ENCODE measurements at regions not wholly inside any gene's neighbourhood (a gene's known extent, or its start where the extent isn't known, plus 50 kb on each side); places are given as distances from the start of the nearest gene placed in this dataset.

GRCh38 chr2:47277987-47278386 is 91.1 kb upstream of the EPCAM start:
- no peak for TF ChIP-seq PPARA (CRISPR knock-in tag; IDR thresholded peaks at IDR 0.05; ENCODE audit: borderline replicate concordance)
- no peak for TF ChIP-seq TCF4 (CRISPR knock-in tag; IDR thresholded peaks at IDR 0.05; ENCODE audit: borderline replicate concordance)
- no peak for TF ChIP-seq ZFP3 (CRISPR knock-in tag; IDR thresholded peaks at IDR 0.05)
- TF ChIP-seq ZC3H10 (CRISPR knock-in tag; IDR thresholded peaks at IDR 0.05), result no peak
- TF ChIP-seq, protein P1, sequence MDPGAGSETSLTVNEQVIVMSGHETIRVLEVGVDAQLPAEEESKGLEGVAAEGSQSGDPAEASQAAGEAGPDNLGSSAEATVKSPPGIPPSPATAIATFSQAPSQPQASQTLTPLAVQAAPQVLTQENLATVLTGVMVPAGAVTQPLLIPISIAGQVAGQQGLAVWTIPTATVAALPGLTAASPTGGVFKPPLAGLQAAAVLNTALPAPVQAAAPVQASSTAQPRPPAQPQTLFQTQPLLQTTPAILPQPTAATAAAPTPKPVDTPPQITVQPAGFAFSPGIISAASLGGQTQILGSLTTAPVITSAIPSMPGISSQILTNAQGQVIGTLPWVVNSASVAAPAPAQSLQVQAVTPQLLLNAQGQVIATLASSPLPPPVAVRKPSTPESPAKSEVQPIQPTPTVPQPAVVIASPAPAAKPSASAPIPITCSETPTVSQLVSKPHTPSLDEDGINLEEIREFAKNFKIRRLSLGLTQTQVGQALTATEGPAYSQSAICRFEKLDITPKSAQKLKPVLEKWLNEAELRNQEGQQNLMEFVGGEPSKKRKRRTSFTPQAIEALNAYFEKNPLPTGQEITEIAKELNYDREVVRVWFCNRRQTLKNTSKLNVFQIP (CRISPR knock-in tag; IDR thresholded peaks at IDR 0.05; ENCODE audit: borderline replicate concordance, low read depth), result no peak
- no peak for TF ChIP-seq ARNTL (CRISPR knock-in tag; IDR thresholded peaks at IDR 0.05; ENCODE audit: borderline replicate concordance, low read depth)
- ATAC-seq, result no peak

GRCh38 chr2:47277187-47277586 is 91.9 kb upstream of the EPCAM start:
- TF ChIP-seq ZNF565 (CRISPR knock-in tag; conservative IDR thresholded peaks at IDR 0.05; ENCODE audit: low read depth) (no peak), ZNF8 (CRISPR knock-in tag; IDR thresholded peaks at IDR 0.05) (no peak), PATZ1 (CRISPR knock-in tag; IDR thresholded peaks at IDR 0.05; ENCODE audit: borderline replicate concordance) (no peak), ZFP3 (CRISPR knock-in tag; IDR thresholded peaks at IDR 0.05) (no peak), TOX (CRISPR knock-in tag; IDR thresholded peaks at IDR 0.05; ENCODE audit: borderline replicate concordance) (no peak), TCF4 (CRISPR knock-in tag; IDR thresholded peaks at IDR 0.05; ENCODE audit: borderline replicate concordance) (no peak), ARNTL (CRISPR knock-in tag; IDR thresholded peaks at IDR 0.05; ENCODE audit: borderline replicate concordance, low read depth) (no peak), ZFP30 (CRISPR knock-in tag; IDR thresholded peaks at IDR 0.05) (no peak), ZNF70 (CRISPR knock-in tag; IDR thresholded peaks at IDR 0.05) (no peak), RARB (CRISPR knock-in tag; IDR thresholded peaks at IDR 0.05) (no peak), SNAI2 (CRISPR knock-in tag; IDR thresholded peaks at IDR 0.05) (no peak), ZC3H10 (CRISPR knock-in tag; IDR thresholded peaks at IDR 0.05) (no peak), PPARA (CRISPR knock-in tag; IDR thresholded peaks at IDR 0.05; ENCODE audit: borderline replicate concordance) (no peak), GLIS3 (CRISPR knock-in tag; IDR thresholded peaks at IDR 0.05) (no peak), OSR1 (CRISPR knock-in tag; IDR thresholded peaks at IDR 0.05) (no peak)
- TF ChIP-seq, protein P2, sequence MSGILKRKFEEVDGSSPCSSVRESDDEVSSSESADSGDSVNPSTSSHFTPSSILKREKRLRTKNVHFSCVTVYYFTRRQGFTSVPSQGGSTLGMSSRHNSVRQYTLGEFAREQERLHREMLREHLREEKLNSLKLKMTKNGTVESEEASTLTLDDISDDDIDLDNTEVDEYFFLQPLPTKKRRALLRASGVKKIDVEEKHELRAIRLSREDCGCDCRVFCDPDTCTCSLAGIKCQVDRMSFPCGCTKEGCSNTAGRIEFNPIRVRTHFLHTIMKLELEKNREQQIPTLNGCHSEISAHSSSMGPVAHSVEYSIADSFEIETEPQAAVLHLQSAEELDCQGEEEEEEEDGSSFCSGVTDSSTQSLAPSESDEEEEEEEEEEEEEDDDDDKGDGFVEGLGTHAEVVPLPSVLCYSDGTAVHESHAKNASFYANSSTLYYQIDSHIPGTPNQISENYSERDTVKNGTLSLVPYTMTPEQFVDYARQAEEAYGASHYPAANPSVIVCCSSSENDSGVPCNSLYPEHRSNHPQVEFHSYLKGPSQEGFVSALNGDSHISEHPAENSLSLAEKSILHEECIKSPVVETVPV (CRISPR knock-in tag; IDR thresholded peaks at IDR 0.05), result no peak
- TF ChIP-seq, protein P3, sequence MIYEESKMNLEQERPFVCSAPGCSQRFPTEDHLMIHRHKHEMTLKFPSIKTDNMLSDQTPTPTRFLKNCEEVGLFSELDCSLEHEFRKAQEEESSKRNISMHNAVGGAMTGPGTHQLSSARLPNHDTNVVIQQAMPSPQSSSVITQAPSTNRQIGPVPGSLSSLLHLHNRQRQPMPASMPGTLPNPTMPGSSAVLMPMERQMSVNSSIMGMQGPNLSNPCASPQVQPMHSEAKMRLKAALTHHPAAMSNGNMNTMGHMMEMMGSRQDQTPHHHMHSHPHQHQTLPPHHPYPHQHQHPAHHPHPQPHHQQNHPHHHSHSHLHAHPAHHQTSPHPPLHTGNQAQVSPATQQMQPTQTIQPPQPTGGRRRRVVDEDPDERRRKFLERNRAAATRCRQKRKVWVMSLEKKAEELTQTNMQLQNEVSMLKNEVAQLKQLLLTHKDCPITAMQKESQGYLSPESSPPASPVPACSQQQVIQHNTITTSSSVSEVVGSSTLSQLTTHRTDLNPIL (CRISPR knock-in tag; IDR thresholded peaks at IDR 0.05; ENCODE audit: low read depth), result no peak

DNA sequence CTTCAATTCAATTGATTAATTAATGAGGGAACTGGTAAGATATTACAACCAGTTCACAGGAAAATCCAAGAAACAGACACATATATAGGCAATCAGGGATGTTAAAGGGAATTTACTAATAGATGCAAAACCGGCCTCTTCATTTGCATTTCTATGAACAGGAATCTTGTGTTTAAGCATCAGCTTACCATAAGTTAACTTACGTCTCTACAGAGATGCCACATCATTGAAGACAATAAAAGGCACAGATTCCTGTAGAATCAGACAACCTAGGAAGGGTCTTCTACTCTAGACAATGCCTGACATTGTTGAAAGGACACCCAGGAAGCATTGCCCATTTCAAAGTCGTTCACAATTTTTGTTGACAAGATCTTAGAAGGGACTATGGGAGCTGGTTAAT is 93.0 kb upstream of the EPCAM start:
- no peak for ATAC-seq
- no peak for TF ChIP-seq ZNF8 (CRISPR knock-in tag; IDR thresholded peaks at IDR 0.05)
- TF ChIP-seq BACH2 (CRISPR knock-in tag; IDR thresholded peaks at IDR 0.05; ENCODE audit: borderline replicate concordance), result no peak
- no peak for TF ChIP-seq GLIS3 (CRISPR knock-in tag; IDR thresholded peaks at IDR 0.05)
- no peak for TF ChIP-seq SNAI2 (CRISPR knock-in tag; IDR thresholded peaks at IDR 0.05)
- TF ChIP-seq, protein P1 (CRISPR knock-in tag; IDR thresholded peaks at IDR 0.05; ENCODE audit: borderline replicate concordance, low read depth), result no peak
- no peak for TF ChIP-seq PATZ1 (CRISPR knock-in tag; IDR thresholded peaks at IDR 0.05; ENCODE audit: borderline replicate concordance)
- TF ChIP-seq ZFP3 (CRISPR knock-in tag; IDR thresholded peaks at IDR 0.05), result no peak
- no peak for TF ChIP-seq TCF4 (CRISPR knock-in tag; IDR thresholded peaks at IDR 0.05; ENCODE audit: borderline replicate concordance)
- TF ChIP-seq ZFP30 (CRISPR knock-in tag; IDR thresholded peaks at IDR 0.05), result no peak
- TF ChIP-seq, protein P4, sequence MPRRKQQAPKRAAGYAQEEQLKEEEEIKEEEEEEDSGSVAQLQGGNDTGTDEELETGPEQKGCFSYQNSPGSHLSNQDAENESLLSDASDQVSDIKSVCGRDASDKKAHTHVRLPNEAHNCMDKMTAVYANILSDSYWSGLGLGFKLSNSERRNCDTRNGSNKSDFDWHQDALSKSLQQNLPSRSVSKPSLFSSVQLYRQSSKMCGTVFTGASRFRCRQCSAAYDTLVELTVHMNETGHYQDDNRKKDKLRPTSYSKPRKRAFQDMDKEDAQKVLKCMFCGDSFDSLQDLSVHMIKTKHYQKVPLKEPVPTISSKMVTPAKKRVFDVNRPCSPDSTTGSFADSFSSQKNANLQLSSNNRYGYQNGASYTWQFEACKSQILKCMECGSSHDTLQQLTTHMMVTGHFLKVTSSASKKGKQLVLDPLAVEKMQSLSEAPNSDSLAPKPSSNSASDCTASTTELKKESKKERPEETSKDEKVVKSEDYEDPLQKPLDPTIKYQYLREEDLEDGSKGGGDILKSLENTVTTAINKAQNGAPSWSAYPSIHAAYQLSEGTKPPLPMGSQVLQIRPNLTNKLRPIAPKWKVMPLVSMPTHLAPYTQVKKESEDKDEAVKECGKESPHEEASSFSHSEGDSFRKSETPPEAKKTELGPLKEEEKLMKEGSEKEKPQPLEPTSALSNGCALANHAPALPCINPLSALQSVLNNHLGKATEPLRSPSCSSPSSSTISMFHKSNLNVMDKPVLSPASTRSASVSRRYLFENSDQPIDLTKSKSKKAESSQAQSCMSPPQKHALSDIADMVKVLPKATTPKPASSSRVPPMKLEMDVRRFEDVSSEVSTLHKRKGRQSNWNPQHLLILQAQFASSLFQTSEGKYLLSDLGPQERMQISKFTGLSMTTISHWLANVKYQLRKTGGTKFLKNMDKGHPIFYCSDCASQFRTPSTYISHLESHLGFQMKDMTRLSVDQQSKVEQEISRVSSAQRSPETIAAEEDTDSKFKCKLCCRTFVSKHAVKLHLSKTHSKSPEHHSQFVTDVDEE (CRISPR knock-in tag; IDR thresholded peaks at IDR 0.05), result no peak
- TF ChIP-seq ZNF565 (CRISPR knock-in tag; conservative IDR thresholded peaks at IDR 0.05; ENCODE audit: low read depth), result no peak
- TF ChIP-seq ESRRG (CRISPR knock-in tag; IDR thresholded peaks at IDR 0.05), result no peak

More at GRCh38 chr2:47277187-47277586, 91.9 kb upstream of the EPCAM start:
- no peak for ATAC-seq
